Stomach smooth muscle (tissue), 2 donors: ENCODE measurements at regions not wholly inside any gene's neighbourhood (a gene's known extent, or its start where the extent isn't known, plus 50 kb on each side); places are given as distances from the start of the nearest gene placed in this dataset.
A peak's percentile ranks its signal among the peaks of the same experiment; 100 is the strongest.
"Not testable (repeated sequence)": the region's sequence is repeated elsewhere in the genome, so short reads cannot be mapped to it uniquely, and the experiment has no call there.

Experiments used
- H3K27ac ChIP-seq: one replicate; pipeline ENCODE4 v1.7.0; 2013; ENCODE audit warnings: mild to moderate bottlenecking, low read length, inconsistent platforms
- H3K27me3 ChIP-seq, 2 donors: one replicate each; pipeline ENCODE4 v1.7.0; 2013; ENCODE audit warnings: low read length in 2 of 2; ENCODE audit not compliant: insufficient read depth in 2 of 2, control insufficient read depth in 1 of 2
- H3K36me3 ChIP-seq, 2 donors: one replicate each; pipeline ENCODE4 v1.7.0; 2013; ENCODE audit warnings: low read length in 2 of 2; ENCODE audit not compliant: control insufficient read depth in 2 of 2, insufficient read depth in 2 of 2
- H3K4me1 ChIP-seq: one replicate; pipeline ENCODE4 v1.7.0; 2013; ENCODE audit warnings: low read length; ENCODE audit not compliant: control insufficient read depth, insufficient read depth
- H3K4me3 ChIP-seq, 2 donors: one replicate each; pipeline ENCODE4 v1.7.0; 2013; ENCODE audit warnings: low read length in 2 of 2
- H3K9ac ChIP-seq, 2 donors: one replicate each; pipeline ENCODE4 v1.7.0; 2013; ENCODE audit warnings: low read length in 2 of 2, mild to moderate bottlenecking in 1 of 2
- H3K9me3 ChIP-seq, 2 donors: one replicate each; pipeline ENCODE4 v1.7.0; 2013; ENCODE audit warnings: low read length in 2 of 2; ENCODE audit not compliant: control insufficient read depth in 2 of 2
- donor health status: healthy.
- donor health status: Pancreatic carcinoma.

DNA sequence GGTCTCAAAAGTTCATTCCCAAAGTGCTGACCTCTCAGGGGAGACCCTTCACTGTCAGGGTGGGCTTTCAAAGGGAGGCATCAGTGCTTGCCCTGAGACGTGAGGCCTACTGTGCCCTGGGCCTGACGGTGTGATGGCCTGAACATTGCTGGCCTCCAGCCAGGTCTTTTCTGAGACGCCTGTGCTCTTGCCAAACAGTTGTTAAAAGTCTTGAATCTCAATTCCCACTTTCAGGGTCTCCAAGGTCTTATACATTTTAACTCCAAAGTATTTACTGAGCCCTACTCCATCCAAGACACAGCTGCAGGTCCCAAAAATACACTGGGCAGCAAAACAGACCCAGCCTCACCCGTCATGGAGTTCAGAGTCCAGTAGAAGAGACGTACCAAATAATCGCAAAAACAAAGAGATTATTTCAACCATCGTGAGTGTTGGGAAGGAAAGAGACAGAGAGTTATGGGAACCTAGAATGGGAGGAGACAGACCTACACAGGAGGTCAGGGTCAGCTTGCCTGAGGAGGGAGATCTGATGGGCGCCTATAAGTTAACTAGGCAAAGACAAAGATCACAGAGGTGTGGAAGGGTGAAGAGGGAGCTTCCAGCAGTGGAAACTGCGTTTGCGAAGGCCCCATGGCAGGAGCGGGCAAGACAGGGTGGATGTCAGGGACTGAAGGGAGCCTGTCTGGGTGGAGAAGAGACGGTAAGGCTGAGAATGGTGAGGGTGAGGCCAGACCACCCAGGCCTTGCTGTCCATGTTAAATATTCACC is 446.3 kb downstream of the PREX1 start:
- peak overlapping the region; percentile 65 for H3K27ac ChIP-seq
- H3K27me3 ChIP-seq = no peaks in the 10 kb centered on the region

DNA sequence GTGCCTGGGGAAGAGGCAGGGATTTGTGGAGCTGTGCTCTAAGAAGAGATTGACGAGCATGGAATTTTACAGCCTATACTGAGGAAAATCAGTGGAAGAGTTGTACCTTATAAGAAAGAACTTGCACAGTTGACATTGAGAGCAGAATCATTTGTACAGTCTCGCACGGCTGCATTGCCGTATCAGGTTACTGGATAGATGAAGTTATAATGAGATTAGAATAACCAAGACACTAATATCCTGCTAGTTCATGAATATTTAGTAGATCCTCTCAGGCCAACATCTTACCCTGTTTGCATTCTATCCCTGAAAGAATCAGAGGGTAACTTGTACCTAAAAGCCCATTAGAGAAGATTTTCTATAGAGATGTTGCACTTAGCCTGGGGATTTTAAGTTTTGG is 447.1 kb downstream of the PREX1 start:
- Histone ChIP-seq H3K9ac (peak overlapping the region in 1 of 2 donors; percentile 39), H3K9me3 (no peaks in the 10 kb centered on the region), H3K36me3 (no peaks in the 10 kb centered on the region), H3K4me3 (no peak overlapping the region), H3K4me1 (peaks cover 14% of the 10 kb centered on the region), H3K27ac (no peak overlapping the region), H3K27me3 (no peaks in the 10 kb centered on the region)

More for the DNA sequence above, 446.3 kb downstream of the PREX1 start:
- peak overlapping the region in 1 of 2 donors; percentile 39 for H3K9ac ChIP-seq
- no peaks in the 10 kb centered on the region for H3K9me3 ChIP-seq
- peaks cover 14% of the 10 kb centered on the region for H3K4me1 ChIP-seq
- H3K4me3 ChIP-seq = no peak overlapping the region
- H3K36me3 ChIP-seq = no peaks in the 10 kb centered on the region

DNA sequence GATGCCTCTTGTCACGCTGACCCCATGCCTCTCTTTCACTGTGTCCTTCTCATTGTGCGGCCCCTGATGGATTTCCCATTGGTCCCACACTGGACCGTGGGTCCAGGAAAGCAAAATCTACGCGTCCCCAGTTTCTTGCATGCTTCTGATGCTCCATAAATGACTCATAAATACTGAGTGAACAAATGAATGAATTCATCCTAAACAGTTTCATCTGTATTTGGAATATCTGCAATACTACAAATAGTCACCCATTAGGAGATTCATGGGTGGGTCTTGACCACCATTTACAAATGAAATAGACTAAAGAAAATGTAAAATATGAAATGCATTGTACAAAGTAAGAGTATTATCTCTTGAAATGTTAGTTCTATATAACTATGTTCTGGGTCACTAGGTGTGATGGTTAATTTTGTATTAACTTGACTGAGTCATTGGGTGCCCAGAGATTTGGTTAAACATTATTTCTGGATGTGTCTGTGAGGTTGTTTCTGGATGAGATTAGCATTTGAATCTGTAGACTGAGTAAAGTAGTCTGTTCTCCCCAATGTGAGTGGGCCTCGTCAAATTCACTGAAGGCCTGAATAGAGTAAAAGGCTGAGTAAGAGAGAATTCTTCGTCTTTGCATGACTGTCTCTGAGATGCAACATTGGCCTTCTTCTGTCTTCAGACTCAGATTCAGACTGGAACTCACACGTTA is 448.7 kb downstream of the PREX1 start:
- H3K4me3 ChIP-seq = no peak overlapping the region
- H3K9me3 ChIP-seq = no peaks in the 10 kb centered on the region
- H3K4me1 ChIP-seq = peaks cover 19% of the 10 kb centered on the region
- H3K27ac ChIP-seq = no peak overlapping the region
- no peaks in the 10 kb centered on the region for H3K36me3 ChIP-seq
- H3K9ac ChIP-seq = no peak overlapping the region
- no peaks in the 10 kb centered on the region for H3K27me3 ChIP-seq

DNA sequence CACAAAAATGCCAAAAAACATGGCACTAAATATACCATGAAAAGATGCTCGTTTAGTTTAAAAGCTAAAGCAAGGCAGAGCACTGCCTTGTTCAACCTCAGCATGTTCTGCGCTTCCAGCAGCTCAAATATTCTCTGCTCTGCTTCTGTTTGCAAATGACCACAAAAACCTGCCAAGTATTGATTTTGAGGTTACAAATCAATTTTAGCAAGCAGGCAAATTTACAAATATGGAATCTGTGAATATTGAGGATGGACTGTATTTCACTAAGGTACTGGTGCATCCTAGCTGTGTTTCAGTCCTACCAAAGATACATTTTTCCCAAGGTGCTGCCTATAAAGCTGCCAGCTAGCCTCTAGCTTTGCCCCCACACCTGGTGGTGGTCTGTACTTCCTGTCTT is 449.9 kb downstream of the PREX1 start:
- no peak overlapping the region for H3K4me3 ChIP-seq
- no peaks in the 10 kb centered on the region for H3K9me3 ChIP-seq
- H3K36me3 ChIP-seq = no peaks in the 10 kb centered on the region
- H3K27me3 ChIP-seq = no peaks in the 10 kb centered on the region
- no peak overlapping the region for H3K9ac ChIP-seq
- H3K27ac ChIP-seq = no peak overlapping the region
- H3K4me1 ChIP-seq = peaks cover 22% of the 10 kb centered on the region

DNA sequence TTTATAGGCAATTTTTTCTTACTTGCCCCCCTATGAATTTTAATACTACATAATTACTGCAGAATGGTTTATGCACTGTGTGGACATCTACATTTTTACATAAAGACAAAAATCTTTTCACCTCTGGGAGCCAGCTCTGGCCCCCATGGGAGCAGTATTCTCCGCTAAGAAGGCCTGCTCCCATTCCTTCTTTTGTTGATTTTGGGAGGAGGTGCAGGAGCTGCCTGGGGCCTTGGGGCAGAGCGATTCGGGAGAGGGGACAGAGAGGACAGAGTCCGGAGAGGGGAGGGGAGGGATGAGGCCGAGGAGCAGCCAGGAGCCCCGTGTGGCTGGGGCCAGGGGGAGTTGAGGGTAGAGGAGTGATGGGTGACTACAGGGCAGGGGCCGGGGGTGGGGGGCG is 452.0 kb downstream of the PREX1 start:
- H3K4me1 ChIP-seq = peaks cover 8% of the 10 kb centered on the region
- H3K36me3 ChIP-seq = no peaks in the 10 kb centered on the region
- no peaks in the 10 kb centered on the region for H3K27me3 ChIP-seq
- H3K27ac ChIP-seq = no peak overlapping the region
- H3K9me3 ChIP-seq = no peaks in the 10 kb centered on the region
- no peak overlapping the region for H3K9ac ChIP-seq
- no peak overlapping the region for H3K4me3 ChIP-seq

DNA sequence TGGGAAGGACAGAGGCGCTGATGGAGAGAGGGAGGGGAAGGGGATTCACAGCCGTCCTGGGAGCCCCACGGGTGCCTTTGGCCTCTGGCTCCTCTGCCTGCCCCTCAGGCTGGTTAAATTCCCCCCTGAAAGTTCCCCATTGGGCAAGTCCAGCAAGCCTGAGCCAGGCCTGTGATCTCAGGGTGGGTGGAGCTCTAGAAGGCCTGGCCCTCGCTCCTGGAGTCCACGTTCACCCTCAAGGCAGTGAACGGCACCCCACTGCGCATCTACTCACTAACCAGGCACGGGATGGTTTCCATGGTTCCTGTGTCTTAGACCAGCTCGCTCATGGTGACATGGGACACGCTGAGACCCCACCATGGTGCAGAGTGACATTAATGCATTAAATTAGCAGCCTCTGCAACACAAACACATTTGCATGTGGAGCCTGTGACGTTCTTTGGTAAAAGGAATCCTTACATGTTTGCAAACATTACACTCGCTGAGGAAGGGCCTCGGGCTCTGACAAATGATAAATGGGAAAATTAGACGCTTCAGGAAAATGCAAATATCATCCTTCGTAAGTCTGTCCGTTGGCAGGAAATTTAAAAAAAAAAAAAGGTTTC is 452.7 kb downstream of the PREX1 start:
- H3K4me1 ChIP-seq = peaks cover 8% of the 10 kb centered on the region
- no peak overlapping the region for H3K27ac ChIP-seq
- no peak overlapping the region for H3K9ac ChIP-seq
- H3K36me3 ChIP-seq = no peaks in the 10 kb centered on the region
- no peaks in the 10 kb centered on the region for H3K9me3 ChIP-seq
- H3K4me3 ChIP-seq = no peak overlapping the region
- H3K27me3 ChIP-seq = no peaks in the 10 kb centered on the region

DNA sequence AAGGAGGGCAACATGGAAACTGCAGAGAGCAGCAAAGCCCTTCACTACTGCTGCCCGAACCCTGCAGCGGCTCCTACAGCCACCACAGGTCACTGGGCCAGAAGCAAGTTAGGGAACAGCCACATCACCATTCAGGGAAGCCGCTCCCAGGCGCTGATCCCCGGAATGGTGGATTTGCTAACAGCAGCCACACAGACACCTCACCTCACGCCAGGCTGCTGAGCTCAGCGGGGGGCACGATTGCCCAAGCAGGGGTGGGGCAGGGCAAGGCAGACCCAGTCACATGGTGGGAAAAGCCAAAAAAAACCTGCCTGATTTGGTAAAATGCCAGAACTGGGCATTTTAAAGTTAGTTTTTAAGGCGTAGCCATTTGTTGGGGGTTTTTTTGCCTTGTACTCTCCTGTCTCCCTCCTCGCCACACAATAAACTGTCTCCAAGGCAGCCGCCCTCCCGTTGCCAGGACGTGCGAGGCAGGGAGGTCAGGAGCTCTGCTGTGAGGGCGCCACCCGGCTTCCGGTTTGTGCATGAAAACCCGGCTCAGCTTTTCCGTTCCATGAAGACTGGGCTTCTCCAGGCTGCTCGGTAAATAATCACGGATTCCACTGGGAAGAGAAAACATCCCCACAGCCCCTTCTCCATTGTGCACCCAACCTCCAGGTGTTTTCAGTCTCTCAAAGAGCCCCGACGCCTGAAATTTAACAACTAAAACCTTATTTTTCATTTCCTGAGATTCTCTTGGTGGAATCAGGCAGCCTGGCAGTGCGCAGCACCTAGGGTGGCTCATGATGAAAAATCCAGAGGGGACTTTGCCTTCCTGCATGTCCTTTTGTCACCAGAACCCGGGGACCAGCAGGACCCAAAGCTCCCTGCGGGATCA is 453.5 kb downstream of the PREX1 start:
- not testable (repeated sequence) for H3K27me3 ChIP-seq, H3K27ac ChIP-seq, H3K36me3 ChIP-seq, H3K9ac ChIP-seq, H3K9me3 ChIP-seq, H3K4me3 ChIP-seq
- peaks cover 14% of the 10 kb centered on the region for H3K4me1 ChIP-seq

DNA sequence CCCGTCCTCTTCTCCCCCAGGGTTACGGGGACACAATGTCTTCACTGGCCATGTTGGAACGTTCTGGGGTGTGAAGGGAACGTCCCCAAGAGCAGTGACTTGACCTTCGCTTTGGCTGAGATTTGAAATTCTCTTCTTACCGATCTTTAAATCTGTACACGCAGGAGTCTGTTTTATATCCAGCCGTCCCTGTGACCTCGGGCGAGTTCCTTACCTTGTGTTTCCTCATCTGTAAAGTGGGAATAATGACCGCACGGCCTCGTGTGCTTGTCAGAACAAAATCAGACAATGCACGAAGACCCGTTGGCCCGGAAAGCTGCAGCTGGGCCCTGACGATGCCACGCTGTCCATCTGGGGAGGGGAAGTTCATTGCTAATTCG is 454.3 kb downstream of the PREX1 start:
- no peak overlapping the region for H3K9ac ChIP-seq
- H3K27me3 ChIP-seq = no peaks in the 10 kb centered on the region
- H3K9me3 ChIP-seq = no peaks in the 10 kb centered on the region
- no peak overlapping the region for H3K27ac ChIP-seq
- no peaks in the 10 kb centered on the region for H3K36me3 ChIP-seq
- no peak overlapping the region for H3K4me3 ChIP-seq
- peaks cover 21% of the 10 kb centered on the region for H3K4me1 ChIP-seq

DNA sequence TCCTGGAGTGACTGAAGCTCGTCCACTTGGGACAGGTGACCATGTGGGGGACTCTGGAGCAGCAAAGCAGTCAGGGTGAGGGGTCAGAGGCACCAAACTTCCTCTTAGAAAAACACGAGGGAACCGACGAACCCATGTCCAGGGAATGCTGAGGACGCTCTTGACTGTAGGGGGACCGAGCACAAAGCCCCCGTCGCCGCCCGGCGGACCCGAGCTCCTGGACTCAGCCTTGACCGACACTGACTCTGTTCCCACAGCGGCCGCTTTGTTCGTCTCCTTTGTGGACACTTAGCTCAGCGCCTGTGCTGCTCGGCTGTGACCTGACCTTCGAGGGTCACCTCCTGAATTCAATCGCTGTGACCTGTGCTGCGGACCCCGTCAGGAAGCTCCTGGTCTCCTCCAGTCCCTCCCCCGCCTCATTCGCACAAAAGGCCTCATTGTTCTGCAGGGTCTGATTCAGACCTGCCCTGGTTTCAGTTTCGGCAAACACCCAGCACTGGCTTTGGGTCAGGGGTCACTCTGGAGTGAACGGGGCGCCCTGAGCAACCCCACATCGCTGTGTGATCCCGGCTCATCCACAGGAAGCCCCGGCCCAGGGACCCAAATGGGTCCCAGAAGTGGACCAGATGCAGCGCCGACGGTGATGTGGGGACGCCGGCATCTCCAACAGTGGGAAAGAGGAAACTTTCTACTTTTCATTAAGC is 454.8 kb downstream of the PREX1 start:
- H3K27me3 ChIP-seq, H3K9ac ChIP-seq, H3K27ac ChIP-seq, H3K9me3 ChIP-seq, H3K4me3 ChIP-seq, H3K36me3 ChIP-seq: not testable (repeated sequence)
- peaks cover 21% of the 10 kb centered on the region for H3K4me1 ChIP-seq

DNA sequence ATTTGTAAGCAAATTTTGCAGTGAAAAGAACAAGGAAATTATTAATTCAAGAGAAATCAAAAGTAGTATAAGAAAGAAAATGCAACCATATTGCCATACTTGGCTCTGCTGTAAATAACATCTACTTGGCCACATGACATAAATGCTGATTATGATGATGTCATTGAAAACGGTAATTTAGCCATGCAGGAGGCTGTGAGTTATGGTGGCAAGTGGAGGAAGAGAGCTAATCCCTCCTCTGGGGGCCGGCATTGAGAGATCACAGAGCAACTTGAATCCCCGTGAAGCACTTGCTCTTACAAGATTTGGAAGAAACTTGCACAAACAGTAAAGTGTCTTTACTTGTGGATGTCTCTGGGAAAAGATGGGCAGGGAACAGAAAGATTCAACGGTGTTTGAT is 456.6 kb downstream of the PREX1 start:
- H3K27me3 ChIP-seq = no peaks in the 10 kb centered on the region
- H3K9me3 ChIP-seq = peaks cover 0 to under 1% of the 10 kb centered on the region in 2 donors
- no peak overlapping the region for H3K9ac ChIP-seq
- no peaks in the 10 kb centered on the region for H3K36me3 ChIP-seq
- peaks cover 27% of the 10 kb centered on the region for H3K4me1 ChIP-seq
- H3K27ac ChIP-seq = no peak overlapping the region
- H3K4me3 ChIP-seq = no peak overlapping the region
